SK-N-SH treated with all-trans-retinoic acid at 6 μM for 48 hours (cell line): ENCODE measurements at regions not wholly inside any gene's neighbourhood (a gene's known extent, or its start where the extent isn't known, plus 50 kb on each side); places are given as distances from the start of the nearest gene placed in this dataset.

Experiments
- ATAC-seq: fragments of 200-7000 bp; cut with Tn5 transposase; 3 replicates; pipeline ENCODE4 v1.9.1; 2020; ENCODE audit warnings: mild to moderate bottlenecking, moderate library complexity
- ARNTL ChIP-seq: fragments of 450-650 bp; formaldehyde crosslinking; IDR thresholded peaks from 2 replicates; pipeline ENCODE4 v1.5.0; 2020; ENCODE audit warnings: low read depth, mild to moderate bottlenecking, moderate library complexity, borderline replicate concordance
- BACH2 ChIP-seq: fragments of 250-450 bp; sonication (Bioruptor Pico); IDR thresholded peaks from 2 replicates; pipeline ENCODE4 v1.9.0; 2021; ENCODE audit warnings: mild to moderate bottlenecking, borderline replicate concordance
- CSDC2 ChIP-seq: fragments of 250-450 bp; sonication (Bioruptor Pico); IDR thresholded peaks from 2 replicates; pipeline ENCODE4 v1.5.0; 2020; ENCODE audit warnings: mild to moderate bottlenecking, moderate library complexity
- GLIS3 ChIP-seq: fragments of 250-450 bp; sonication (Bioruptor Pico); IDR thresholded peaks from 2 replicates; pipeline ENCODE4 v1.5.0; 2020; ENCODE audit warnings: mild to moderate bottlenecking, moderate library complexity
- ISL1 ChIP-seq: fragments of 250-450 bp; sonication (Bioruptor Pico); IDR thresholded peaks from 2 replicates; pipeline ENCODE4 v2.1.2; 2022; ENCODE audit warnings: mild to moderate bottlenecking, moderate library complexity
- OSR1 ChIP-seq: fragments of 250-450 bp; sonication (Bioruptor Pico); IDR thresholded peaks from 2 replicates; pipeline ENCODE4 v1.8.0; 2022; ENCODE audit warnings: moderate library complexity, mild to moderate bottlenecking, inconsistent platforms
- PPARA ChIP-seq: fragments of 250-450 bp; sonication (Bioruptor Pico); IDR thresholded peaks from 2 replicates; pipeline ENCODE4 v1.5.0; 2020; ENCODE audit warnings: mild to moderate bottlenecking, borderline replicate concordance
- RARB ChIP-seq: fragments of 250-450 bp; sonication (Bioruptor Pico); IDR thresholded peaks from 2 replicates; pipeline ENCODE4 v1.8.0; 2021; ENCODE audit warnings: mild to moderate bottlenecking, moderate library complexity
- SNAI2 ChIP-seq: fragments of 250-450 bp; sonication (Bioruptor Pico); IDR thresholded peaks from 2 replicates; pipeline ENCODE4 v1.5.0; 2020; ENCODE audit warnings: mild to moderate bottlenecking, moderate library complexity
- TCF4 ChIP-seq: fragments of 250-450 bp; sonication (Bioruptor Pico); IDR thresholded peaks from 2 replicates; pipeline ENCODE4 v1.8.0; 2021; ENCODE audit warnings: mild to moderate bottlenecking, moderate library complexity, borderline replicate concordance
- TOX ChIP-seq: fragments of 250-450 bp; sonication (Bioruptor Pico); IDR thresholded peaks from 2 replicates; pipeline ENCODE4 v1.8.0; 2021; ENCODE audit warnings: mild to moderate bottlenecking, moderate library complexity, borderline replicate concordance
- ZC3H10 ChIP-seq: fragments of 250-450 bp; sonication (Bioruptor Pico); IDR thresholded peaks from 2 replicates; pipeline ENCODE4 v1.5.1; 2021; ENCODE audit warnings: mild to moderate bottlenecking, moderate library complexity
- ZFP3 ChIP-seq: fragments of 250-450 bp; sonication (Bioruptor Pico); IDR thresholded peaks from 2 replicates; pipeline ENCODE4 v1.5.0; 2020; ENCODE audit warnings: mild to moderate bottlenecking, moderate library complexity
- ZNF70 ChIP-seq: fragments of 450-650 bp; formaldehyde crosslinking; IDR thresholded peaks from 2 replicates; pipeline ENCODE4 v1.5.0; 2020; ENCODE audit warnings: mild to moderate bottlenecking, moderate library complexity
- TF ChIP-seq, protein P1 (sequence below): fragments of 250-450 bp; sonication (Bioruptor Pico); IDR thresholded peaks from 2 replicates; pipeline ENCODE4 v1.8.0; 2021; ENCODE audit warnings: low read depth, mild to moderate bottlenecking, moderate library complexity, borderline replicate concordance
- TF ChIP-seq, protein P2 (sequence below): fragments of 250-450 bp; sonication (Bioruptor Pico); IDR thresholded peaks from 2 replicates; pipeline ENCODE4 v1.8.0; 2020; ENCODE audit warnings: mild to moderate bottlenecking, moderate library complexity, borderline replicate concordance
- TF ChIP-seq, protein P3 (sequence below): fragments of 250-450 bp; sonication (Bioruptor Pico); IDR thresholded peaks from 2 replicates; pipeline ENCODE4 v1.5.1; 2021; ENCODE audit warnings: mild to moderate bottlenecking, moderate library complexity
- TF ChIP-seq, protein P4 (sequence below): fragments of 250-450 bp; sonication (Bioruptor Pico); IDR thresholded peaks from 2 replicates; pipeline ENCODE4 v1.5.0; 2020; ENCODE audit warnings: mild to moderate bottlenecking, moderate library complexity
- TF ChIP-seq, protein P5 (sequence below): fragments of 250-450 bp; sonication (Bioruptor Pico); IDR thresholded peaks from 2 replicates; pipeline ENCODE4 v1.5.1; 2020; ENCODE audit warnings: low read depth, mild to moderate bottlenecking, moderate library complexity

DNA sequence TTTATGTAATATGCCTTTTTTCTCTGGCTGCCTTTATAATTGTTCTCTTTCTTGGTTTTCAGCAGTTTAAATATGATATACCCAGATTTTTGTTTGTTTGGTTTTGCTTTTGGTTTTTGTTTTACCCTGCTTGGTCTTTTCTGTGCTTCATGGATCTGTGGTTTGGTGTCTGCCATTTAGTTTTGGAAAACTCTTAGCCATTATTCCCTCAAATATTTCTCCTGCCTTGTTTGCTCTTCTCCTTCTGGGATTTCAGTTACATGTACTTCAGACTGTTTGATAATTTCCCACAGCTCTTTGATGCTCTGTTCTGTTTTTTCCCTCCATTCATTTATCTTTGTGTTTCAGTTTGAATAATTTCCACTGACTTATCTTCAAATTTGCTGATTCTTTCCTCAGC, 223.1 kb upstream of the BCOR start (continued):
- TF ChIP-seq, protein P1, sequence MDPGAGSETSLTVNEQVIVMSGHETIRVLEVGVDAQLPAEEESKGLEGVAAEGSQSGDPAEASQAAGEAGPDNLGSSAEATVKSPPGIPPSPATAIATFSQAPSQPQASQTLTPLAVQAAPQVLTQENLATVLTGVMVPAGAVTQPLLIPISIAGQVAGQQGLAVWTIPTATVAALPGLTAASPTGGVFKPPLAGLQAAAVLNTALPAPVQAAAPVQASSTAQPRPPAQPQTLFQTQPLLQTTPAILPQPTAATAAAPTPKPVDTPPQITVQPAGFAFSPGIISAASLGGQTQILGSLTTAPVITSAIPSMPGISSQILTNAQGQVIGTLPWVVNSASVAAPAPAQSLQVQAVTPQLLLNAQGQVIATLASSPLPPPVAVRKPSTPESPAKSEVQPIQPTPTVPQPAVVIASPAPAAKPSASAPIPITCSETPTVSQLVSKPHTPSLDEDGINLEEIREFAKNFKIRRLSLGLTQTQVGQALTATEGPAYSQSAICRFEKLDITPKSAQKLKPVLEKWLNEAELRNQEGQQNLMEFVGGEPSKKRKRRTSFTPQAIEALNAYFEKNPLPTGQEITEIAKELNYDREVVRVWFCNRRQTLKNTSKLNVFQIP (CRISPR knock-in tag) = no peak
- TF ChIP-seq, protein P2, sequence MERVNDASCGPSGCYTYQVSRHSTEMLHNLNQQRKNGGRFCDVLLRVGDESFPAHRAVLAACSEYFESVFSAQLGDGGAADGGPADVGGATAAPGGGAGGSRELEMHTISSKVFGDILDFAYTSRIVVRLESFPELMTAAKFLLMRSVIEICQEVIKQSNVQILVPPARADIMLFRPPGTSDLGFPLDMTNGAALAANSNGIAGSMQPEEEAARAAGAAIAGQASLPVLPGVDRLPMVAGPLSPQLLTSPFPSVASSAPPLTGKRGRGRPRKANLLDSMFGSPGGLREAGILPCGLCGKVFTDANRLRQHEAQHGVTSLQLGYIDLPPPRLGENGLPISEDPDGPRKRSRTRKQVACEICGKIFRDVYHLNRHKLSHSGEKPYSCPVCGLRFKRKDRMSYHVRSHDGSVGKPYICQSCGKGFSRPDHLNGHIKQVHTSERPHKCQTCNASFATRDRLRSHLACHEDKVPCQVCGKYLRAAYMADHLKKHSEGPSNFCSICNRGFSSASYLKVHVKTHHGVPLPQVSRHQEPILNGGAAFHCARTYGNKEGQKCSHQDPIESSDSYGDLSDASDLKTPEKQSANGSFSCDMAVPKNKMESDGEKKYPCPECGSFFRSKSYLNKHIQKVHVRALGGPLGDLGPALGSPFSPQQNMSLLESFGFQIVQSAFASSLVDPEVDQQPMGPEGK = no peak

DNA sequence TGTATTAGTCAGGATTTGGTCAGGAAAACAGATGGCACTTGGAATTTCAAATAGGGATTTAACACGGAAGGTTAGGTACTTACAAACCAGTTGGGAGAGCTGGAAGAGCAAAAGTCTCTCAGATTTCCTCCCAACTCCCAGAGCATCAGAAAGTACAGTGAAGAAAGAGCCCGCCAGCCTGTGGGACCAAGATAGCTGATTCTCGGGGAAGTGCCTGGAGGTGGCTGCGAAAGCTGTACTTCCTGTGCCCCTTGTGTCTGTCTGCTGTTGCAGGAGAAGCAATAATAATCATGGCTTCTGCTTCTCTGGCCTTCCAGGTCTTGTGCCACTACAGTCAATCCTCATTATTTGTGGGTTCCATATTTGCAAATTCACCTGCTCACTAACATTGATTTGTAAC, 221.0 kb upstream of the BCOR start:
- TF ChIP-seq ISL1 (CRISPR knock-in tag) (no peak), RARB (CRISPR knock-in tag) (no peak), ZNF70 (CRISPR knock-in tag) (no peak), ZC3H10 (no peak)
- TF ChIP-seq, protein P2 = no peak
- TF ChIP-seq, protein P3, sequence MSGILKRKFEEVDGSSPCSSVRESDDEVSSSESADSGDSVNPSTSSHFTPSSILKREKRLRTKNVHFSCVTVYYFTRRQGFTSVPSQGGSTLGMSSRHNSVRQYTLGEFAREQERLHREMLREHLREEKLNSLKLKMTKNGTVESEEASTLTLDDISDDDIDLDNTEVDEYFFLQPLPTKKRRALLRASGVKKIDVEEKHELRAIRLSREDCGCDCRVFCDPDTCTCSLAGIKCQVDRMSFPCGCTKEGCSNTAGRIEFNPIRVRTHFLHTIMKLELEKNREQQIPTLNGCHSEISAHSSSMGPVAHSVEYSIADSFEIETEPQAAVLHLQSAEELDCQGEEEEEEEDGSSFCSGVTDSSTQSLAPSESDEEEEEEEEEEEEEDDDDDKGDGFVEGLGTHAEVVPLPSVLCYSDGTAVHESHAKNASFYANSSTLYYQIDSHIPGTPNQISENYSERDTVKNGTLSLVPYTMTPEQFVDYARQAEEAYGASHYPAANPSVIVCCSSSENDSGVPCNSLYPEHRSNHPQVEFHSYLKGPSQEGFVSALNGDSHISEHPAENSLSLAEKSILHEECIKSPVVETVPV = no peak
- no peak for ATAC-seq

DNA sequence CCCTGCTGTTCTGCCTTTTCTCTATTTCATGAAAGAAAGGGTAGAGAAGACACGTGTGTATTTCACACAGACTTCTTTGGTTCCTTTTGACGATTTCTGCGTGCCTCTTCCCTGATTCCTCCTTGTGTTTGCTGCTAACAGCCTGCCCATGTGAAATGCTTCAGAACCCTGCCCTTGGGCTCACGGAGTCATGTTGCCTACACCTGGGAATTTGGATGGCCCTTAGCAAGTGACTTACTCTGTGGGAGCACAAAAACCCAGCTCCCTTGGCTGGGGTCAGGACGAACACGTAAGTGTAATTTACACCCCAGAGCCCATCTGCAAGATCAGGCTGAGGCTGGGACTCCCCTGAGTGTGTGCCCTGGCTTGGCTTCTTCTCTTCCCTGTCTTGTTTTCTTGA, 220.3 kb upstream of the BCOR start:
- TF ChIP-seq CSDC2 (CRISPR knock-in tag) = no peak
- TF ChIP-seq, protein P4, sequence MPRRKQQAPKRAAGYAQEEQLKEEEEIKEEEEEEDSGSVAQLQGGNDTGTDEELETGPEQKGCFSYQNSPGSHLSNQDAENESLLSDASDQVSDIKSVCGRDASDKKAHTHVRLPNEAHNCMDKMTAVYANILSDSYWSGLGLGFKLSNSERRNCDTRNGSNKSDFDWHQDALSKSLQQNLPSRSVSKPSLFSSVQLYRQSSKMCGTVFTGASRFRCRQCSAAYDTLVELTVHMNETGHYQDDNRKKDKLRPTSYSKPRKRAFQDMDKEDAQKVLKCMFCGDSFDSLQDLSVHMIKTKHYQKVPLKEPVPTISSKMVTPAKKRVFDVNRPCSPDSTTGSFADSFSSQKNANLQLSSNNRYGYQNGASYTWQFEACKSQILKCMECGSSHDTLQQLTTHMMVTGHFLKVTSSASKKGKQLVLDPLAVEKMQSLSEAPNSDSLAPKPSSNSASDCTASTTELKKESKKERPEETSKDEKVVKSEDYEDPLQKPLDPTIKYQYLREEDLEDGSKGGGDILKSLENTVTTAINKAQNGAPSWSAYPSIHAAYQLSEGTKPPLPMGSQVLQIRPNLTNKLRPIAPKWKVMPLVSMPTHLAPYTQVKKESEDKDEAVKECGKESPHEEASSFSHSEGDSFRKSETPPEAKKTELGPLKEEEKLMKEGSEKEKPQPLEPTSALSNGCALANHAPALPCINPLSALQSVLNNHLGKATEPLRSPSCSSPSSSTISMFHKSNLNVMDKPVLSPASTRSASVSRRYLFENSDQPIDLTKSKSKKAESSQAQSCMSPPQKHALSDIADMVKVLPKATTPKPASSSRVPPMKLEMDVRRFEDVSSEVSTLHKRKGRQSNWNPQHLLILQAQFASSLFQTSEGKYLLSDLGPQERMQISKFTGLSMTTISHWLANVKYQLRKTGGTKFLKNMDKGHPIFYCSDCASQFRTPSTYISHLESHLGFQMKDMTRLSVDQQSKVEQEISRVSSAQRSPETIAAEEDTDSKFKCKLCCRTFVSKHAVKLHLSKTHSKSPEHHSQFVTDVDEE = no peak
- no peak for TF ChIP-seq TOX (CRISPR knock-in tag)
- ATAC-seq = no peak

DNA sequence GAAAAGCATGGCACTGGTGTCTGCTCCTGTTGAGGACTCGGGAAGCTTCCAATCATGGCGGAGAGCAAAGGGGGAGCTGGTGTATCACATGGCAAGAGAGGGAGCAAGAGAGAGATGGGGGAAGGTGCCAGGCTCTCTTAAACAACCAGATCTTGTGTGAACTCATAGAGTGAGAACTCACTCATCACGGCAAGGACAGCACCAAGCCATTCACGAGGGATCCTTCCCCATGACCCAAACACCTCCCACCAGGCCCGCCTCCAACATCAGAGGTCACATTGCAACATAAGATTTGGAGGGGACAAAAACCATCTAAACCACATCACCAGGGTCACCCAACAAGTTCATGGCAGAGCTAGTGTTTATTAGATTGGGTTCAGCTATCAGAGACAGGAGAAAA, 218.7 kb upstream of the BCOR start:
- no peak for TF ChIP-seq ZNF70 (CRISPR knock-in tag)
- no peak for TF ChIP-seq SNAI2 (CRISPR knock-in tag)
- TF ChIP-seq, protein P3 = no peak
- TF ChIP-seq ARNTL (CRISPR knock-in tag) = no peak
- no peak for TF ChIP-seq ZFP3
- TF ChIP-seq PPARA (CRISPR knock-in tag) = no peak
- no peak for TF ChIP-seq GLIS3 (CRISPR knock-in tag)
- no peak for TF ChIP-seq TCF4
- no peak for TF ChIP-seq TOX (CRISPR knock-in tag)
- TF ChIP-seq, protein P5, sequence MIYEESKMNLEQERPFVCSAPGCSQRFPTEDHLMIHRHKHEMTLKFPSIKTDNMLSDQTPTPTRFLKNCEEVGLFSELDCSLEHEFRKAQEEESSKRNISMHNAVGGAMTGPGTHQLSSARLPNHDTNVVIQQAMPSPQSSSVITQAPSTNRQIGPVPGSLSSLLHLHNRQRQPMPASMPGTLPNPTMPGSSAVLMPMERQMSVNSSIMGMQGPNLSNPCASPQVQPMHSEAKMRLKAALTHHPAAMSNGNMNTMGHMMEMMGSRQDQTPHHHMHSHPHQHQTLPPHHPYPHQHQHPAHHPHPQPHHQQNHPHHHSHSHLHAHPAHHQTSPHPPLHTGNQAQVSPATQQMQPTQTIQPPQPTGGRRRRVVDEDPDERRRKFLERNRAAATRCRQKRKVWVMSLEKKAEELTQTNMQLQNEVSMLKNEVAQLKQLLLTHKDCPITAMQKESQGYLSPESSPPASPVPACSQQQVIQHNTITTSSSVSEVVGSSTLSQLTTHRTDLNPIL (CRISPR knock-in tag) = no peak
- TF ChIP-seq BACH2 (CRISPR knock-in tag) = no peak
- TF ChIP-seq OSR1 (CRISPR knock-in tag) = no peak
- ATAC-seq = no peak
